COLO829 (cell line): ENCODE measurements at regions not wholly inside any gene's neighbourhood (a gene's known extent, or its start where the extent isn't known, plus 50 kb on each side); places are given as distances from the start of the nearest gene placed in this dataset.
"Not testable (repeated sequence)": the region's sequence is repeated elsewhere in the genome, so short reads cannot be mapped to it uniquely, and the experiment has no call there.

Experiments
- DNase-seq: peaks from one replicate; pipeline ENCODE4 v3.0.0; 2012; ENCODE audit warnings: low spot score

GRCh38 chr21:35748678-35749314, 311.5 kb downstream of the SETD4 start:
- DNase-seq, result no peak

GRCh38 chr21:35743571-35743970, 316.8 kb downstream of the SETD4 start:
- DNase-seq, result no peak

- DNase-seq, result no peak
These were observed 321.9 kb downstream of the SETD4 start for GRCh38 chr21:35738347-35738961.

- DNase-seq, result no peak
These were observed 322.4 kb downstream of the SETD4 start for GRCh38 chr21:35737899-35738346.

- DNase-seq, result no peak
These were observed 322.9 kb downstream of the SETD4 start for GRCh38 chr21:35737449-35737848.

GRCh38 chr21:35732788-35733187, 327.5 kb downstream of the SETD4 start:
- DNase-seq, result no peak

- DNase-seq, result no peak
These were observed 330.0 kb downstream of the SETD4 start for GRCh38 chr21:35730325-35730724.

- DNase-seq, result no peak
These were observed 332.5 kb downstream of the SETD4 start for GRCh38 chr21:35727830-35728229.

- DNase-seq, result no peak
These were observed 336.2 kb downstream of the SETD4 start for GRCh38 chr21:35724156-35724555.

GRCh38 chr21:35721701-35722100, 338.6 kb downstream of the SETD4 start:
- no peak for DNase-seq

GRCh38 chr21:35720208-35720731, 340.1 kb downstream of the SETD4 start:
- DNase-seq, result peak; percentile 47

GRCh38 chr21:35719080-35719479, 341.2 kb downstream of the SETD4 start:
- DNase-seq, result no peak

GRCh38 chr21:35716876-35717565, 343.3 kb downstream of the SETD4 start:
- DNase-seq, result no peak

GRCh38 chr21:35713914-35714313, 346.4 kb downstream of the SETD4 start:
- no peak for DNase-seq

GRCh38 chr21:35711661-35712060, 348.7 kb downstream of the SETD4 start:
- DNase-seq, result no peak

GRCh38 chr21:35711213-35711612, 349.1 kb downstream of the SETD4 start:
- no peak for DNase-seq

- not testable (repeated sequence) for DNase-seq
These were observed 350.3 kb downstream of the SETD4 start for GRCh38 chr21:35709990-35710389.

GRCh38 chr21:35705888-35706287, 354.4 kb downstream of the SETD4 start:
- no peak for DNase-seq

GRCh38 chr21:35705237-35705887, 355.0 kb downstream of the SETD4 start:
- no peak for DNase-seq

GRCh38 chr21:35703704-35704103, 356.6 kb downstream of the SETD4 start:
- DNase-seq, result no peak

- DNase-seq, result no peak
These were observed 361.0 kb downstream of the SETD4 start for GRCh38 chr21:35699361-35699760.

- DNase-seq, result no peak
These were observed 363.0 kb downstream of the SETD4 start for GRCh38 chr21:35697321-35697808.
